Upper lobe of left lung (tissue), 6 donors: ENCODE measurements at regions not wholly inside any gene's neighbourhood (a gene's known extent, or its start where the extent isn't known, plus 50 kb on each side); places are given as distances from the start of the nearest gene placed in this dataset.

Experiments
- ATAC-seq, 2 donors: fragments of 200-7000 bp; cut with Tn5 transposase; one replicate each; pipeline ENCODE4 v1.9.1; 2022; ENCODE audit warnings: mild to moderate bottlenecking in 2 of 2, moderate library complexity in 2 of 2; ENCODE audit not compliant: low FRiP score in 2 of 2
- DNase-seq, 2 donors: peaks; one replicate each; pipeline ENCODE4 v3.0.0-alpha.2; 2019 to 2020
- H3K27ac ChIP-seq, 4 donors: fragments of 200-600 bp; sonication (generic); one replicate each; pipeline ENCODE4 v1.5.1; 2016 to 2019
- H3K27me3 ChIP-seq, 4 donors: fragments of 200-600 bp; sonication (generic); one replicate each; pipeline ENCODE4 v1.5.1; 2017 to 2019
- H3K36me3 ChIP-seq, 4 donors: fragments of 200-600 bp; sonication (generic); one replicate each; pipeline ENCODE4 v1.5.1; 2016 to 2019
- H3K4me1 ChIP-seq, 4 donors: fragments of 200-600 bp; sonication (generic); one replicate each; pipeline ENCODE4 v1.5.1; 2018 to 2019
- H3K4me3 ChIP-seq, 4 donors: fragments of 200-600 bp; sonication (generic); one replicate each; pipeline ENCODE4 v1.5.1; 2017 to 2019; ENCODE audit warnings: mild to moderate bottlenecking in 2 of 4, moderate library complexity in 1 of 4
- H3K9me3 ChIP-seq, 4 donors: fragments of 200-600 bp; sonication (generic); one replicate each; pipeline ENCODE4 v1.5.1; 2018 to 2019
- EP300 ChIP-seq, 4 donors: sonication (generic); formaldehyde crosslinking; IDR thresholded peaks; one replicate each; pipeline ENCODE4 v1.5.1; 2017; ENCODE audit warnings: antibody characterized with exemption in 4 of 4, control low read depth in 2 of 4
- POLR2A ChIP-seq, 4 donors: fragments of 450-650 bp; IDR thresholded peaks; one replicate each; pipeline ENCODE4 v1.5.1; 2016 to 2017; ENCODE audit warnings: antibody characterized with exemption in 4 of 4, mild to moderate bottlenecking in 2 of 4
- POLR2AphosphoS5 ChIP-seq, 2 donors: sonication (generic); formaldehyde crosslinking; IDR thresholded peaks; one replicate each; pipeline ENCODE4 v1.5.1; 2017; ENCODE audit warnings: antibody characterized with exemption in 2 of 2
- WGBS, 2 donors: methylation state at CpG; one replicate each; pipeline ENCODE4 v1.1.5; 2017 to 2018; 5-methylcytosine and 5-hydroxymethylcytosine counted together
- TF ChIP-seq, protein P1 (sequence below), 6 experiments: fragments of 450-650 bp in 4 of 6; fragments of 200-600 bp in 2 of 6; sonication (generic) in 2 of 6; IDR thresholded peaks; one replicate each; pipeline ENCODE4 v1.5.1; 2016 to 2019; ENCODE audit warnings: antibody characterized with exemption in 6 of 6
- donor health status: DM: no; HTN: no; CAD: no; lungs with moderate emphysema.
- donor health status: DM: no; HTN: yes; CAD: no; lungs with severe emphysema.

DNA sequence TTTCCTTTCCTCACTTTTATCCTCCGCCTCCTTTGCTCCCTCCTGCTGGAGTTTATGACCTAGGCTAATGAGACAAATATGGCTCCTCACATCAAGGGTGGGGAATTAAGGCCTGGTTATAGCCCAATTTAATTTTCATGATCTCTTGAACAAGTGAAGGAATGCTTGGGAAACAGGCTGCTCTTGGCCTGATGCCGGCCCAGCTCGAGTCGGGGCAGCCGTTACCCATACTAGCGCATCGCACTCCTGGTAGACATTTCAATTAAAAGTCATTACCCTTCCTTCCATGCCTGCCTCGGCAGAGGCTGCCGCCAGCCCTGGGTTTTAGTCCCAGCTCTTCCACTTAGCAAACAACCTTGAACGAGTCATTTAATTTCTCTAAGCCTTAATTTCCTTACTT is 425.7 kb downstream of the TMEM38B start:
- DNase-seq (peak in 1 of 2 donors; percentile 45), ATAC-seq (no peak)
- no peaks in the 10 kb centered on the region for H3K36me3 ChIP-seq
- no peaks in the 10 kb centered on the region for H3K4me1 ChIP-seq
- H3K27me3 ChIP-seq = no peaks in the 10 kb centered on the region
- TF ChIP-seq POLR2AphosphoS5 (IDR thresholded peaks at IDR 0.05) = no peak
- no peak for TF ChIP-seq POLR2A (IDR thresholded peaks at IDR 0.05)
- 94 to 95% methylated on average over 10 of the region's 10 CpGs for WGBS, 2 donors
- H3K27ac ChIP-seq = no peak overlapping the region
- no peak overlapping the region for H3K4me3 ChIP-seq
- H3K9me3 ChIP-seq = no peaks in the 10 kb centered on the region

DNA sequence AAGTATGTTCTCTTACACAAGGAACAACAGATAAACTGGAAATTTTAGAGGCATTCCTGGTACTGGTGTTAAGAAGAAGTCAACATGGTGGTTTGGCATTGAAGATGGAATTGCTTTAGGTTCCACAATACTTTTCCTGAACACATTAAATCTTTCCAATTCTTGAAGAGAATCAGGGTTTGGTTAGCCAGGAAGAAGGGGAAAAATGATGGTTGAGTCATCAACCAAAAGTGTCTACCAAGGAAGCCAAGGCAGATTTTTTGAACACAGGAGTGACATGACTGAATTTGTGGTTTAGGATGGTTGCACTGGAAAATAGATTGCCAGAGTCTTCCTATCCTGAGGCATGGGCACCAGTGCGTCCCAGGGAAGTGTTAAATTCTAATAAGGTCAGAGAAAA is 433.4 kb downstream of the TMEM38B start:
- ATAC-seq (no peak), DNase-seq (no peak)
- H3K27me3 ChIP-seq = no peaks in the 10 kb centered on the region
- no peaks in the 10 kb centered on the region for H3K4me1 ChIP-seq
- no peak overlapping the region for H3K4me3 ChIP-seq
- TF ChIP-seq POLR2A (IDR thresholded peaks at IDR 0.05) (no peak), POLR2AphosphoS5 (IDR thresholded peaks at IDR 0.05) (no peak)
- TF ChIP-seq, protein P1, sequence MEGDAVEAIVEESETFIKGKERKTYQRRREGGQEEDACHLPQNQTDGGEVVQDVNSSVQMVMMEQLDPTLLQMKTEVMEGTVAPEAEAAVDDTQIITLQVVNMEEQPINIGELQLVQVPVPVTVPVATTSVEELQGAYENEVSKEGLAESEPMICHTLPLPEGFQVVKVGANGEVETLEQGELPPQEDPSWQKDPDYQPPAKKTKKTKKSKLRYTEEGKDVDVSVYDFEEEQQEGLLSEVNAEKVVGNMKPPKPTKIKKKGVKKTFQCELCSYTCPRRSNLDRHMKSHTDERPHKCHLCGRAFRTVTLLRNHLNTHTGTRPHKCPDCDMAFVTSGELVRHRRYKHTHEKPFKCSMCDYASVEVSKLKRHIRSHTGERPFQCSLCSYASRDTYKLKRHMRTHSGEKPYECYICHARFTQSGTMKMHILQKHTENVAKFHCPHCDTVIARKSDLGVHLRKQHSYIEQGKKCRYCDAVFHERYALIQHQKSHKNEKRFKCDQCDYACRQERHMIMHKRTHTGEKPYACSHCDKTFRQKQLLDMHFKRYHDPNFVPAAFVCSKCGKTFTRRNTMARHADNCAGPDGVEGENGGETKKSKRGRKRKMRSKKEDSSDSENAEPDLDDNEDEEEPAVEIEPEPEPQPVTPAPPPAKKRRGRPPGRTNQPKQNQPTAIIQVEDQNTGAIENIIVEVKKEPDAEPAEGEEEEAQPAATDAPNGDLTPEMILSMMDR (IDR thresholded peaks at IDR 0.05) = no peak
- no peaks in the 10 kb centered on the region for H3K36me3 ChIP-seq
- no peak overlapping the region for H3K27ac ChIP-seq
- 75 to 78% methylated on average over 1 of the region's 1 CpG for WGBS, 2 donors
- H3K9me3 ChIP-seq = no peaks in the 10 kb centered on the region

DNA sequence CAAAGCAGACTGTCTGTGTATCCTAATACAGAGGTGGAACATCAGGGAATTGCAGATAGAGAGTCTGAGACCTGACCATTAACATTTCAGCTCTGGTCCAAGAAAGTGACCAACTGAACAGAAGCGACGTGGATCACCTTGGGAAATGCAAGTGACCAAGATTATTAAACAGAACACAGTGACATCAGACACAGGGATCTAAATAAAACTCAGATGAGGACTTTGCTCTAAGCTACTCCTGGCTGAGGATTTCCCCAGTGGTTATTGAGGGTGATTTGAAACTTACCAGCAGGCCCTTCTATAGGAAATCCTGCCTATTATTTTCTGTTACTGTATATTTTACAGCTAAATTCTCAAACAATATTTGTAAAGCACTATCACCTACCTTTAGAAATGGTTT is 436.0 kb downstream of the TMEM38B start:
- no peak for DNase-seq
- no peak for ATAC-seq
- Histone ChIP-seq H3K27ac (no peak overlapping the region), H3K4me1 (no peaks in the 10 kb centered on the region), H3K36me3 (no peaks in the 10 kb centered on the region), H3K9me3 (no peaks in the 10 kb centered on the region), H3K27me3 (no peaks in the 10 kb centered on the region), H3K4me3 (no peak overlapping the region)
- TF ChIP-seq POLR2AphosphoS5 (IDR thresholded peaks at IDR 0.05) (no peak), EP300 (IDR thresholded peaks at IDR 0.05) (no peak), POLR2A (IDR thresholded peaks at IDR 0.05) (no peak)
- TF ChIP-seq, protein P1 (IDR thresholded peaks at IDR 0.05) = no peak
- 87 to 94% methylated on average over 2 of the region's 2 CpGs for WGBS, 2 donors

DNA sequence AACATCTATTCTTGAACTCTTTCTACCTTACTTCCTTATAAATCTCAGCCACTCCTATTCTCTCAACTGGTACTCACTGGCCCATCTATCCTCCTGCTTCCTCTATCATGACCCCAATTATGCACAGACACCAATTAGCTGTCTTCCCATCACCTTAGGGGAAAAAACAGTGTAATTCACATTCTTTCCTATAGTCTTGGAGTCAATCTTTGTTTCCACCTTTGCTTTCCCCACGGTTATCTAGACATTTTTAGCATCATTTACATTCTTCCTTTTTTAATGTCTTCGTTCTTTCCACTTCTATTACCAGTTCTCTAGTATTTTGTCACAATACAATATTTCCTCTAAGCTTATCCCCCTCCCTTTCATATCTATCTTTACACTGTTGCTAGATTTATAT is 449.4 kb downstream of the TMEM38B start:
- WGBS, 2 donors = 67 to 80% methylated on average over 2 of the region's 2 CpGs
- H3K36me3 ChIP-seq = no peaks in the 10 kb centered on the region
- no peak overlapping the region for H3K4me3 ChIP-seq
- H3K27me3 ChIP-seq = no peaks in the 10 kb centered on the region
- TF ChIP-seq POLR2A (IDR thresholded peaks at IDR 0.05) (no peak), EP300 (IDR thresholded peaks at IDR 0.05) (no peak), POLR2AphosphoS5 (IDR thresholded peaks at IDR 0.05) (no peak)
- TF ChIP-seq, protein P1 (IDR thresholded peaks at IDR 0.05) = no peak
- DNase-seq (no peak), ATAC-seq (no peak)
- no peaks in the 10 kb centered on the region for H3K4me1 ChIP-seq
- H3K9me3 ChIP-seq = no peaks in the 10 kb centered on the region
- no peak overlapping the region for H3K27ac ChIP-seq

DNA sequence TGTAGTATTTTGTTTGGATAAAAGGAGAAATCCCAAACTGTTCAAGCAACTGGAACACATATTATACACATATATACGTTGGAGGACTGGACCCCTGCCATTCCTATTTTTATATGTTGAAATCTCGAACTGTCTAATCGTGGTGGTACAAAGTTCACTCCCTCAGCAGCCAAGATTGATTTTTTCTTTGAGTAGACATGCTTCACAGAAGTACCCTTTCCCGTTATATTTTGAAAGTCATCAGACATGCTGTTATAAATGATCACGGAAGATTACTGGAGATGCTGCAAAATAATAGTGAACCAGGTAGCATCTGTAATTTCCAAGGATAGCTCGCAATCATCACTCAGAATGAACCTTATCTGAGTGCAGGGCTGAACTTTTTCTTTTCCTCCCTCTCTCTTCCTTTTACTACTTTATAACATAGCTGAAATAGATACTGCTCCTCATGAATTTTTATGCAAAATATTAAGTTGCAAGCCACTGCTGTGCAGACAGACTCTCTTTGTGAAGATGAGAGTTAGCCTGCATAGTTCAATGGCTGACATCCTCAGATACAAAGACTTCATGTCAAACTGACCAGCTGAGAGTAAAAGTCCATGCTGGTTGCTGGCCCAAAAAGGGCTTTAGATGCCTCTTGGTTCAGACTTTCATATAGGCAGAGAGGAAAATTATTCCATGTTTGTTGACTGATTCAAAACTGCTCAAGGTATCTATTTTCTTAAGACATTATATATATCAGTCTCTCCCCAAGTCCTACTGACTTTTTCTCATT is 451.9 kb downstream of the TMEM38B start:
- no peak for DNase-seq
- 73 to 75% methylated on average over 6 of the region's 6 CpGs for WGBS, 2 donors
- no peaks in the 10 kb centered on the region for H3K4me1 ChIP-seq

More for the DNA sequence above, 451.9 kb downstream of the TMEM38B start:
- Histone ChIP-seq H3K4me3 (no peak overlapping the region), H3K36me3 (no peaks in the 10 kb centered on the region), H3K9me3 (no peaks in the 10 kb centered on the region), H3K27me3 (no peaks in the 10 kb centered on the region), H3K27ac (no peak overlapping the region)
- no peak for ATAC-seq
- TF ChIP-seq, protein P1 (IDR thresholded peaks at IDR 0.05) = no peak
- no peak for TF ChIP-seq POLR2A (IDR thresholded peaks at IDR 0.05)
- no peak for TF ChIP-seq POLR2AphosphoS5 (IDR thresholded peaks at IDR 0.05)
- no peak for TF ChIP-seq EP300 (IDR thresholded peaks at IDR 0.05)
